IMR-90 (cell line): ENCODE measurements at regions not wholly inside any gene's neighbourhood (a gene's known extent, or its start where the extent isn't known, plus 50 kb on each side); places are given as distances from the start of the nearest gene placed in this dataset.

ENCODE experiments used
- ATAC-seq: fragments of 200-7000 bp; cut with Tn5 transposase; 2 replicates; pipeline ENCODE4 v1.9.1; 2020; ENCODE audit warnings: low read depth, mild to moderate bottlenecking, moderate library complexity
- BruUV-seq: library from RNA; stranded (reverse); fragments of 400-500 nt; replicated peaks from 2 replicates; lab custom pipeline; 2021; lab: Mats Ljungman, UMichigan
- CTCF ChIA-PET: fragments of 300-600 bp; formaldehyde crosslinking; extraction: SDS; loops from one replicate; lab custom pipeline; 2021; ENCODE audit warnings: antibody characterized with exemption; lab: Yijun Ruan, JAX
- POLR2A ChIA-PET: fragments of 300-600 bp; sonication (Branson Sonifier 250); formaldehyde crosslinking; loops from one replicate; lab custom pipeline; 2022; ENCODE audit warnings: antibody characterized with exemption; ENCODE audit not compliant: unreplicated experiment; lab: Charles Lee
- DNase-seq: peaks from one replicate; pipeline ENCODE4 v3.0.0; 2013
- H2AFZ ChIP-seq: replicated peaks from 2 replicates; pipeline ENCODE3; 2013; ENCODE audit warnings: low read length, mild to moderate bottlenecking; ENCODE audit not compliant: poor library complexity
- H2AK5ac ChIP-seq: 2 replicates; pipeline ENCODE4 v1.6.1; 2013; ENCODE audit warnings: low read depth, low read length, inconsistent platforms
- H2AK9ac ChIP-seq: replicated peaks from 2 replicates; pipeline ENCODE3; 2013; ENCODE audit warnings: mild to moderate bottlenecking, low read depth, low read length, moderate library complexity; ENCODE audit not compliant: poor library complexity
- H2BK120ac ChIP-seq: 2 replicates; pipeline ENCODE4 v1.6.1; 2013; ENCODE audit warnings: low read depth, low read length, inconsistent platforms
- H2BK15ac ChIP-seq: 3 replicates; pipeline ENCODE4 v1.6.1; 2013; ENCODE audit warnings: low read depth, low read length, inconsistent platforms
- H2BK20ac ChIP-seq: 2 replicates; pipeline ENCODE4 v1.6.1; 2013; ENCODE audit warnings: low read depth, mild to moderate bottlenecking, inconsistent platforms, low read length, moderate library complexity
- H2BK5ac ChIP-seq: 2 replicates; pipeline ENCODE4 v1.6.1; 2013; ENCODE audit warnings: mild to moderate bottlenecking, low read depth, low read length, inconsistent platforms; ENCODE audit not compliant: poor library complexity, severe bottlenecking
- H3K14ac ChIP-seq: replicated peaks from 2 replicates; pipeline ENCODE4 v1.6.1; 2013; ENCODE audit warnings: low read depth, low read length, inconsistent platforms
- H3K18ac ChIP-seq: 2 replicates; pipeline ENCODE4 v1.6.1; 2013; ENCODE audit warnings: low read depth, low read length, control low read depth
- H3K23ac ChIP-seq: 2 replicates; pipeline ENCODE4 v1.6.1; 2013; ENCODE audit warnings: low read depth, low read length, inconsistent platforms
- H3K27ac ChIP-seq: 2 replicates; pipeline ENCODE4 v1.5.1; 2013; ENCODE audit warnings: mild to moderate bottlenecking, control low read depth, low read length; ENCODE audit not compliant: insufficient read depth
- H3K27me3 ChIP-seq: 2 replicates; pipeline ENCODE4 v1.6.1; 2013; ENCODE audit warnings: low read length; ENCODE audit not compliant: control insufficient read depth, insufficient read depth
- H3K36me3 ChIP-seq: 2 replicates; pipeline ENCODE4 v1.6.1; 2013; ENCODE audit warnings: low read length, mixed read lengths; ENCODE audit not compliant: control insufficient read depth, insufficient read depth
- H3K4ac ChIP-seq: 2 replicates; pipeline ENCODE4 v1.6.1; 2013; ENCODE audit warnings: low read depth, low read length, inconsistent platforms
- H3K4me1 ChIP-seq: 2 replicates; pipeline ENCODE4 v1.6.1; 2013; ENCODE audit warnings: low read length, mixed read lengths; ENCODE audit not compliant: control insufficient read depth, insufficient read depth
- H3K4me2 ChIP-seq: 2 replicates; pipeline ENCODE4 v1.6.1; 2013; ENCODE audit warnings: low read depth, mild to moderate bottlenecking, control low read depth, low read length, moderate library complexity
- H3K4me3 ChIP-seq: 2 replicates; pipeline ENCODE4 v1.5.1; 2013; ENCODE audit warnings: low read depth, mild to moderate bottlenecking, control low read depth, low read length, moderate library complexity; ENCODE audit not compliant: insufficient read depth
- H3K56ac ChIP-seq: 2 replicates; pipeline ENCODE4 v1.6.1; 2013; ENCODE audit warnings: low read length, inconsistent platforms; ENCODE audit not compliant: insufficient read depth; ENCODE audit errors: extremely low read depth
- H3K79me1 ChIP-seq, 2 experiments: 2 replicates each; pipeline ENCODE4 v1.6.1; 2013; ENCODE audit warnings: low read length in 2 of 2, inconsistent platforms in 1 of 2, low read depth in 1 of 2
- H3K9ac ChIP-seq: 2 replicates; pipeline ENCODE4 v1.6.1; 2013; ENCODE audit warnings: low read depth, low read length, control low read depth
- H3K9me1 ChIP-seq: 2 replicates; pipeline ENCODE4 v1.6.1; 2013; ENCODE audit warnings: low read length, inconsistent platforms; ENCODE audit not compliant: insufficient read depth
- H3K9me3 ChIP-seq: 2 replicates; pipeline ENCODE4 v1.6.1; 2013; ENCODE audit warnings: low read length; ENCODE audit not compliant: control insufficient read depth, insufficient read depth
- H4K20me1 ChIP-seq: 2 replicates; pipeline ENCODE4 v1.6.1; 2013; ENCODE audit warnings: low read length, inconsistent platforms; ENCODE audit not compliant: insufficient read depth
- H4K5ac ChIP-seq: 2 replicates; pipeline ENCODE4 v1.6.1; 2013; ENCODE audit warnings: mild to moderate bottlenecking, low read depth, low read length, control low read depth
- H4K8ac ChIP-seq, 2 experiments: 2 replicates each; pipeline ENCODE4 v1.6.1; 2013; ENCODE audit warnings: low read depth in 2 of 2, low read length in 2 of 2, control low read depth in 1 of 2, inconsistent platforms in 1 of 2
- H4K91ac ChIP-seq: 2 replicates; pipeline ENCODE4 v1.6.1; 2013; ENCODE audit warnings: low read depth, low read length, inconsistent platforms; ENCODE audit not compliant: insufficient read depth
- CEBPB ChIP-seq: IDR thresholded peaks from 2 replicates; pipeline ENCODE4 v1.6.1; 2012; ENCODE audit warnings: low read depth, low read length, improper control_type of control experiment
- RFX5 ChIP-seq: IDR thresholded peaks from 2 replicates; pipeline ENCODE4 v1.8.0; 2012; ENCODE audit warnings: low read depth, mild to moderate bottlenecking, low read length, moderate library complexity
- WGBS, 2 experiments: methylation state at CpG; one replicate each; pipeline versions ENCODE4 v1.1.5 to v1.1.7; 2013; ENCODE audit warnings: missing lambda C conversion rate in 2 of 2; ENCODE audit not compliant: insufficient read length in 1 of 2; ENCODE audit errors: extremely low coverage in 2 of 2; 5-methylcytosine and 5-hydroxymethylcytosine counted together
- dilution Hi-C: fragments of 300-500 bp; cut with HindIII; formaldehyde crosslinking; loops from one replicate; pipeline ENCODE4 v1.14.3; 2018; ENCODE audit warnings: low sequenced_read_pairs; ENCODE audit not compliant: unreplicated experiment
- in situ Hi-C: fragments of 300-500 bp; cut with MboI; formaldehyde crosslinking; loops from 3 replicates; pipeline ENCODE4 v1.14.3; 2019; ENCODE audit warnings: low sequenced_read_pairs, inconsistent platforms, mixed read lengths
- intact Hi-C: fragments of 100-400 bp; cut with micrococcal nuclease; formaldehyde crosslinking; loops from 2 replicates; pipeline ENCODE4 v1.10.0; 2022

- Histone ChIP-seq H3K36me3 (no peaks in the 10 kb centered on the region), H3K9me1 (peaks cover 8% of the 10 kb centered on the region; the same call in 1 of the 2 replicates), H3K27me3 (no peaks in the 10 kb centered on the region), H3K18ac (peak overlapping the region; percentile 64; the same call in 1 of the 2 replicates), H4K5ac (no peak overlapping the region), H2AK5ac (peak overlapping the region; percentile 27), H3K27ac (no peak overlapping the region), H2BK15ac (peak overlapping the region; percentile 39; the same call in 2 of the 3 replicates), H3K9me3 (no peaks in the 10 kb centered on the region), H3K79me1 (no peaks in the 10 kb centered on the region), H2BK20ac (peak overlapping the region; percentile 35), H3K4ac (peak overlapping the region; percentile 76), H3K4me3 (no peak overlapping the region), H3K14ac (peak overlapping the region; percentile 10; the same call in 1 of the 2 replicates), H4K91ac (peak overlapping the region; percentile 49), H2AK9ac (peak overlapping the region; percentile 48), H2BK120ac (peak overlapping the region; percentile 80), H4K20me1 (no peaks in the 10 kb centered on the region), H3K9ac (no peak overlapping the region), H3K56ac (no peak overlapping the region), H3K4me2 (no peak overlapping the region), H3K4me1 (peaks cover 23% of the 10 kb centered on the region), H2BK5ac (no peak overlapping the region), H4K8ac (peak overlapping the region in 1 of 2 experiments; percentile 64; a peak in 1 of 4 replicates), H3K23ac (0 out of 2 replicates have a peak overlapping the region, but pooled peaks have one; percentile 31), H2AFZ (peak overlapping the region; percentile 81)
- no peak for TF ChIP-seq RFX5
- 0 out of 2 replicates have a peak, but pooled peaks have one; percentile 23 for TF ChIP-seq CEBPB
- ATAC-seq (no peak), DNase-seq (peak; percentile 75)
- ChIA-PET CTCF (no interaction called here), POLR2A (no interaction called here)
- in situ Hi-C loops (no loop called here), intact Hi-C loops (no loop called here), dilution Hi-C loops (no loop called here)
- WGBS, 2 experiments = 18% methylated on average over 2 of the region's 12 CpGs; no CpG with 5 or more reads in 1 of the 2 experiments
- BruUV-seq = no TSS peak
Observed at GRCh38 chr1:56331892-56332567, 247.3 kb downstream of the PLPP3 start.
